Endothelial cell of umbilical vein (primary cell): ENCODE measurements at regions not wholly inside any gene's neighbourhood (a gene's known extent, or its start where the extent isn't known, plus 50 kb on each side); places are given as distances from the start of the nearest gene placed in this dataset.

Source experiments
- BruUV-seq: library from RNA; stranded (reverse); fragments of 400-500 nt; replicated peaks from 2 replicates; lab custom pipeline; 2021; lab: Mats Ljungman, UMichigan
- CTCF ChIA-PET: fragments of 300-600, 350-600 bp; sonication (Branson Sonifier 250); formaldehyde crosslinking; loops from one replicate; lab custom pipeline; 2021; ENCODE audit warnings: antibody characterized with exemption, inconsistent platforms; lab: Charles Lee
- POLR2A ChIA-PET: fragments of 300-600, 350-600 bp; sonication (Branson Sonifier 250); formaldehyde crosslinking; loops from one replicate; lab custom pipeline; 2021; ENCODE audit warnings: antibody characterized with exemption, inconsistent platforms; lab: Charles Lee
- DNase-seq: peaks from one replicate; pipeline ENCODE4 v3.0.0-alpha.2; 2011; ENCODE audit warnings: low read depth, low spot score
- FAIRE-seq: peaks from 2 replicates; lab custom pipeline; 2011; peaks lifted over from hg19 to GRCh38; lab: Jason Lieb, UNC
- H2AFZ ChIP-seq: 2 replicates; pipeline ENCODE4 v1.6.0; 2012; ENCODE audit warnings: low read depth, low read length, control low read depth, inconsistent platforms
- H3K27ac ChIP-seq: 2 replicates; pipeline ENCODE4 v1.5.1; 2011; ENCODE audit warnings: low read depth, mild to moderate bottlenecking, control low read depth, low read length, moderate library complexity; ENCODE audit not compliant: insufficient read depth
- H3K27me3 ChIP-seq, 2 experiments: 2 replicates each; pipeline versions ENCODE4 v1.6.0 to v1.6.1; 2011; ENCODE audit warnings: low read length in 2 of 2, mixed read lengths in 1 of 2; ENCODE audit not compliant: control insufficient read depth in 2 of 2, insufficient read depth in 2 of 2
- H3K36me3 ChIP-seq, 2 experiments: 2 replicates in 1 of 2; 3 replicates in 1 of 2; pipeline ENCODE4 v1.5.1; 2011; ENCODE audit warnings: low read length in 2 of 2, mild to moderate bottlenecking in 1 of 2, moderate library complexity in 1 of 2; ENCODE audit not compliant: control insufficient read depth in 2 of 2, insufficient read depth in 2 of 2; ENCODE audit errors: extremely low read depth in 1 of 2
- H3K4me1 ChIP-seq: 3 replicates; pipeline ENCODE4 v1.5.1; 2011; ENCODE audit warnings: mild to moderate bottlenecking, low read length; ENCODE audit not compliant: control insufficient read depth, insufficient read depth; ENCODE audit errors: extremely low read depth
- H3K4me2 ChIP-seq: 2 replicates; pipeline ENCODE4 v1.6.1; 2011; ENCODE audit warnings: low read length, control low read depth, mixed read lengths; ENCODE audit not compliant: insufficient read depth
- H3K4me3 ChIP-seq, 3 experiments: fragments of 200-600 bp in 1 of 3; sonication (generic), shearing (Covaris generic) in 1 of 3; replicated peaks in 1 of 3; 2 replicates each; pipeline ENCODE4 v1.5.1; 2011 to 2016; ENCODE audit warnings: control low read depth in 3 of 3, low read length in 3 of 3, mild to moderate bottlenecking in 2 of 3, inconsistent platforms in 1 of 3, low read depth in 1 of 3, moderate library complexity in 1 of 3; ENCODE audit not compliant: insufficient read depth in 1 of 3
- H3K79me2 ChIP-seq: 2 replicates; pipeline ENCODE4 v1.6.0; 2012; ENCODE audit warnings: low read length, inconsistent platforms; ENCODE audit not compliant: control insufficient read depth, insufficient read depth
- H3K9ac ChIP-seq: replicated peaks from 2 replicates; pipeline ENCODE3; 2011; ENCODE audit warnings: low read length, control low read depth; ENCODE audit not compliant: insufficient read depth; ENCODE audit errors: extremely low read depth
- H3K9me1 ChIP-seq: replicated peaks from 3 replicates; pipeline ENCODE4 v1.6.0; 2011; ENCODE audit warnings: mild to moderate bottlenecking, low read length; ENCODE audit not compliant: control insufficient read depth, insufficient read depth; ENCODE audit errors: extremely low read depth
- H3K9me3 ChIP-seq: replicated peaks from 2 replicates; pipeline ENCODE4 v1.5.1; 2012; ENCODE audit warnings: low read length, inconsistent platforms; ENCODE audit not compliant: control insufficient read depth, insufficient read depth
- H4K20me1 ChIP-seq: replicated peaks from 2 replicates; pipeline ENCODE3; 2011; ENCODE audit warnings: mild to moderate bottlenecking, low read length; ENCODE audit not compliant: control insufficient read depth, insufficient read depth; ENCODE audit errors: extremely low read depth
- CTCF ChIP-seq, 2 donors: IDR thresholded peaks; 1 replicate in 1 of 2; 2 replicates in 1 of 2; pipeline ENCODE4 v1.5.1; 2011; ENCODE audit warnings: low read length in 2 of 2, mild to moderate bottlenecking in 2 of 2, moderate library complexity in 2 of 2, control low read depth in 1 of 2, inconsistent platforms in 1 of 2, low read depth in 1 of 2; ENCODE audit not compliant: insufficient read depth in 1 of 2; ENCODE audit errors: extremely low read depth in 1 of 2
- EZH2 ChIP-seq: IDR thresholded peaks from 2 replicates; pipeline ENCODE4 v1.6.1; 2012; ENCODE audit warnings: borderline replicate concordance, low read depth, mild to moderate bottlenecking, moderate library complexity, low read length, inconsistent platforms; ENCODE audit not compliant: severe bottlenecking
- FOS ChIP-seq: IDR thresholded peaks from 2 replicates; pipeline ENCODE4 v1.6.1; 2011; ENCODE audit warnings: mild to moderate bottlenecking, low read length, moderate library complexity, borderline replicate concordance; ENCODE audit not compliant: insufficient read depth
- GATA2 ChIP-seq: IDR thresholded peaks from 2 replicates; pipeline ENCODE4 v1.7.0; 2011; ENCODE audit warnings: low read depth, mild to moderate bottlenecking, moderate library complexity, mixed read lengths, low read length; ENCODE audit not compliant: insufficient read length, insufficient read depth
- JUN ChIP-seq: IDR thresholded peaks from 2 replicates; pipeline ENCODE4 v1.6.1; 2011; ENCODE audit warnings: borderline replicate concordance, low read depth; ENCODE audit not compliant: insufficient read length, insufficient read depth
- MAX ChIP-seq: IDR thresholded peaks from 2 replicates; pipeline ENCODE4 v1.6.1; 2011; ENCODE audit not compliant: insufficient read depth, insufficient read length
- MYC ChIP-seq: IDR thresholded peaks from one replicate; pipeline ENCODE4 v1.6.1; 2011; ENCODE audit warnings: mild to moderate bottlenecking, low read depth, low read length
- POLR2A ChIP-seq: IDR thresholded peaks from 2 replicates; pipeline ENCODE4 v1.6.1; 2012; ENCODE audit warnings: low read depth, mild to moderate bottlenecking, control low read depth, low read length
- POLR2AphosphoS5 ChIP-seq: IDR thresholded peaks from 2 replicates; pipeline ENCODE4 v1.6.1; 2012; ENCODE audit warnings: low read depth, mild to moderate bottlenecking, control low read depth, low read length, moderate library complexity; ENCODE audit not compliant: insufficient read depth
- dilution Hi-C: fragments of 300-500 bp; cut with MboI; formaldehyde crosslinking; loops from one replicate; pipeline ENCODE4 v1.15.0; 2019; ENCODE audit warnings: low sequenced_read_pairs; ENCODE audit not compliant: extremely low pct_ligation_motif_present
- intact Hi-C: fragments of 100-400 bp; cut with micrococcal nuclease; formaldehyde crosslinking; loops from one replicate; pipeline ENCODE4 v1.10.0; 2022

- intact Hi-C loops (no loop called here), dilution Hi-C loops (no loop called here)
- no TSS peak for BruUV-seq
- FAIRE-seq: no peak
- Histone ChIP-seq H3K4me2 (no peak overlapping the region), H3K36me3 (no peaks in the 10 kb centered on the region), H3K27me3 (no peaks in the 10 kb centered on the region), H3K27ac (no peak overlapping the region), H3K79me2 (no peaks in the 10 kb centered on the region), H3K4me1 (no peaks in the 10 kb centered on the region), H3K4me3 (no peak overlapping the region), H3K9me1 (no peaks in the 10 kb centered on the region), H2AFZ (no peak overlapping the region), H3K9me3 (no peaks in the 10 kb centered on the region), H4K20me1 (no peaks in the 10 kb centered on the region), H3K9ac (no peak overlapping the region)
- DNase-seq: no peak
- CTCF ChIA-PET: no interaction called here
- POLR2A ChIA-PET: no interaction called here
- TF ChIP-seq POLR2A (no peak), JUN (no peak), GATA2 (no peak), FOS (no peak), POLR2AphosphoS5 (no peak), MYC (no peak), MAX (no peak), EZH2 (no peak), CTCF (IDR thresholded peaks at IDR 0.05; ENCODE audit: extremely low read depth in 1 of 2, insufficient read depth in 1 of 2, low read depth in 1 of 2, low read length in 2 of 2) (no peak)
These were observed 190.7 kb downstream of the C6orf118 start for GRCh38 chr6:165118736-165119135.
